Middle frontal gyrus (tissue), 1 donor: ENCODE measurements at regions not wholly inside any gene's neighbourhood (a gene's known extent, or its start where the extent isn't known, plus 50 kb on each side); places are given as distances from the start of the nearest gene placed in this dataset.

Experiments used
- DNase-seq: peaks from one replicate; pipeline ENCODE4 v3.0.0-alpha.2; 2015; ENCODE audit warnings: low spot score; ENCODE audit errors: extremely low spot score

DNA sequence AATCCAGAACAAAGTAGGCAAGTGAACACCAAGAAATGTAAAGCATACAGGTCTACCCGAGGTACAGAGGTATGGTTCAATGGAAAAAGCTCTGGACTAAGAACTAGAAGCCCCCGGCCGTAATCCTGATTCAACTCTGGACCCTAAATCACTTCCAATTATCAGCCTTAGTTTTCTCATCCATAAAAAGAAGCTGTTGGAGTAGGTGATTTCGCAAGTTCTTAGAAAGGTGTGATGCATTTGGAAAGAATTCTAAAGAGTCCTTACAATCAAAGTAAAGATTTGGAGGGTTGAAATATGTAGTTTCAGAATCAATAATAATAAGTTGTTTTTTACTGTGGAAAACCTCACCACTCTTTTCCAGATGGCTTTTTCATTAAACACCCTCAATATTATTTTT, 622.1 kb upstream of the ID2 start:
- DNase-seq = no peak

DNA sequence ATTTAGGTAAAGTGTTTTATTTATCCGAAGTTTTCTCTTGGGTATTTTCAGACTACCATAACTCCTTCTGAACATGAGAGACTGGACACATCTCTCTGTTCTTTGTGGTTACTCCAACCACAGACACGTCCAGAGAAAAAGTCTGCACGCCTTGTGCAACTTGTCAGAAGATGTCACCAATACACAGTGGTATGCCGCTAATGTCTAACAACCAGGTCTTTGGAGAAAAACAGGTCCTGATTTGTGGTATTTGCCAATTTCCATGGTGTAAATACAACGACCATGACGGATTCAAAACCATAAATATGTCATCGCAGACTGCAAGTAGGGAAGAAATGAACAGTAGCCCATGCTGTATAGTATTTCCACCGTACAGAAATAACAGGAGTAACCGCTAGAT, 620.6 kb upstream of the ID2 start:
- DNase-seq = no peak

DNA sequence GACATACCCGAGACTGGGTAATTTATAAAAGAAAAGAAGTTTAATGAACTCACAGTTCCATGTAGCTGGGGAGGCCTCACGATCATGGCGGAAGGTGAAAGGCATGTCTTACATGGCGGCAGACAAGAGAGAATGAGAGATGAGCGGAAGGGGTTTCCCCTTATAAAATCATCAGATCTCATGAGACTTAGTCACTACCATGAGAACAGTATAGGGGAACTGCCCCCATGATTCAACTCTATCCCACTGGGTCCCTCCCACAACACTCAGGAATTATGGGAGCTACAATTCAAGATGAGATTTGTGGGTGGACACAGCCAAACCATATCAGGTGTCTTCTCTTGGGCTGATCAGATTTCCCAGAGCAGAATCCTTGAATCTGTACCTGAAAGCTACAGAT, 617.3 kb upstream of the ID2 start:
- DNase-seq = no peak

DNA sequence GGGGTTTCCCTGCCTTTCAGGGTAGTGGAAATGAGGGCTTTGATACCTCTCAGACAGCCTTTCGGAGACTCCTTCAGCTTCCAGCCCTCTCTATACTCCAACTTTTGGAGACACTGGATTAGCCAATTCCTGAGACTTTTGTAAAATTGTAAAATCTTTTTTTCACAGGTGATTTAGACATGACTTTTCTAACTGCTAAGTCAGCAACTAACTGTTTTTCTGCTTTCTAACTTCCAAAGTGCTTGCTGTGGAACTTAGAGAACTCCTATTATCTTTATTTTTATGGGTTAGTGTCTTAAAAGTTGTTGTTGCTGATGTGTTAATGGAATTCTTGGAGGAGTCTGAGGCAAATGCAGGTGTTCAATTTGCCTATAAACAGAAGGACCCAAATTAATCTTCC, 616.7 kb upstream of the ID2 start:
- DNase-seq = no peak

DNA sequence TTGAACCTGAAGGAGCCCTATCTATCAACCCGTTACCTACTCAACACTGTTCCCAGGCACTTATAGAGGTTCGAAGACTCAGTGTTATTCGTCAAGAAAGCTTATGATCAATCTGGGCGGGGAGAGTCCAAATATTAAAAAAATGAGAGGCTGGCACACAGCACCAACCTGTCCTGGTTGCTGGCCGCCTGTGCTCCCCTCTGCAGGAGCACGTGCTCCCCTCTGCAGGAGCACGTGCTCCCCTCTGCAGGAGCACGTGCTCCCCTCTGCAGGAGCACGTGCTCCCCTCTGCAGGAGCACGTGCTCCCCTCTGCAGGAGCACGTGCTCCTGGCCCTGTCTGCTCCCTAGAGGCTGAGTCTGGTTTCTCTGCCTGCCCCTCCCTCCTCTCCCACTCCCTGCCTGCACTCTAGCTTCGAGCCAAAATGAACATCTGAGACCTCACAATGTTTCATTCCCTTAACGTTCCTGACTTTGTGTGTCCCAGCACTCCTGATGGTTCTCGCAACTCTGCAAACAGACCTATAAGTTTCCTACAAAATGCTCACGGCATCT, 614.0 kb upstream of the ID2 start:
- DNase-seq = no peak

DNA sequence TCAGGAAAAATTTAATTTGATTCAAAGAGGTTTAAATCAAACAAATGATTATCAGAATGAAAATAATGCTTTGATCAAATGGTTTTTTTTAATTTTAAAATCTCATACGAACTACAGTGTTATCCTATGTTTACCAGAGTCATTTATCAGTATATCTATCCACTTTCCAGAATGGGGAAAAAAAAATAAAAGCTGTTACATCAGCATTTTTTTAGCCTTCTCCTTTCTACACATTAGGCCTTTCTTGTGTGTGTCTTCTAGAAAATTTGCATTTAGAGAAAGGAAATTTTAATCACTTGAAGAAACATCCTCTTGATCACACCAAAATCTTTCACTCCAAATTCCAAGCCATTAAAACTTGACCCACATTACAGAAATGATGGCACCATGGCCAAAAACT, 608.9 kb upstream of the ID2 start:
- no peak for DNase-seq

DNA sequence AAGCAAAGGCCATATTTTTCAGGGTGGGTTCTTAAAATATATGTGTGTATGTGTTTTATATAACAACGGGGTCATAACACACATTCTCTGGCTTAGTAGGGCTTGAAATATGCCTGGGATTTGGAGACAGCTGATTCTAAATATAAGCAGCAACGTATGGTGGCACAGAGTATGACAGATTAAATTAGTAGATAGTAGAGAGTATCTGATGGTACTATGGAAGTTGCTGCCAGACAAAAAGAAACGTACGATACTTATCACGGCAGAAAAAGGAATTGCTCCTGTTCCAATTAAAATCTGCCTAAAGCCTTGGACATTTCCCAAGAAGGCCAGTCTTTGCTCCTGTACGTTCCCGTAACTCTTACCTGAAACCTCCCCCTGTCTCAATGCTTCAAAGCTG, 607.9 kb upstream of the ID2 start:
- DNase-seq = no peak

DNA sequence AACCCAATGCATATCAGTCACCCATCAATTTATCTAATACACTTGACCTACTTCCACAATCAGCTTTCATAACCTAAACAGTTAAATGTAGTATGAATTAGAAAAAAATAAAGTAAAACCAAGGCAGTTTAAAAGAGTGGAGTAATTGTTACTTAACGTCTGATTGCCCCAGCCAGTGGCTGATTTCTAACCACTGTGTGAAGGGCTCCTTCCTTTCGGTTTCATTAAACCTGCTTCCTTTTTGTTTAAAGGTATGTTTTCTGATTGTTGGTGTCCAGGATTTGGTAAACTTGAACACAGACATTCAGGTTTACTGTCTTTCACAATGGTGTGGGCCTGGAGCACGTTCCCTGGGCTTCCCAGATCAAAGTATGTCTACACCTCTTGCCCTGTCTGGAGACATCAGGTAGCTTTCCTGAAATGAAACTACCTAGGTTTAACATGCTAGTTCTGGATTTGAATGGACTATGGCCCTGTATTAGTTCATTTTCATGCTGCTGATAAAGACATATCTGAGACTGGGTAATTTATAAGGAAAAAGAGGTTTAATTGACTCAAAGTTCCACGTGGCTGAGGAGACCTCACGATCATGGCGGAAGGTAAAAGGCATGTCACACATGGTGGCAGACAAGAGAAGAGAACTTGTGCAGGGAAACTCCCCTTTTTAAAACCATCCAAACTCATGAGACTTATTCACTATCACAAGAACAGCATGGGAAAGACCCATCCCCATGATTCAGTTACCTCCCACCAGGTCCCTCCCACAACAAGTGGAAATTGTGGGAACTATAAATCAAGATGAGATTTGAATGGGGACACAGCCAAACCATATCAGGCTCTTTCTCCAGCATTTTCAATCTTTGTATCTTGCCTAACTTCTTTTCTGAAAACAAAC, 605.2 kb upstream of the ID2 start:
- no peak for DNase-seq

GRCh38 chr2:8078705-8079104, 603.2 kb upstream of the ID2 start:
- DNase-seq = no peak

DNA sequence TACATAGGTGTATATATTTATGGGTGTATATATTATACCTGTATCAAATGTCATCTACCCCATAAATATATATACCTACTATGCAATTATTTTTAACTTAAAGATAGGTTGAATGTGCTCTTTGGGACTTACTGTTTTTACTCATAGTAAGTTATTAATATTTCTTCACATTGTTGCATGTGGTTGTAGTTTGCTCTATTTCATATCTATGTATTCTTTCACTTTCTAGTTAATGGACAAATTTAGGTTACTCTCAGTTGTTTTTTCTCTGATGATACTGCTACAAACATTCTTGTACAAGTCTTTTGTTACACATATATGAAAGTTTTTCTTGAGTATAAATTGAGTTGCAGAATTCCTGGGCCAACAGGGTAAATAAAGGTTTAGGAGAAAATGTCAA, 601.8 kb upstream of the ID2 start:
- no peak for DNase-seq

- no peak for DNase-seq
Measured at GRCh38 chr2:8081130-8081529, 600.7 kb upstream of the ID2 start.

DNA sequence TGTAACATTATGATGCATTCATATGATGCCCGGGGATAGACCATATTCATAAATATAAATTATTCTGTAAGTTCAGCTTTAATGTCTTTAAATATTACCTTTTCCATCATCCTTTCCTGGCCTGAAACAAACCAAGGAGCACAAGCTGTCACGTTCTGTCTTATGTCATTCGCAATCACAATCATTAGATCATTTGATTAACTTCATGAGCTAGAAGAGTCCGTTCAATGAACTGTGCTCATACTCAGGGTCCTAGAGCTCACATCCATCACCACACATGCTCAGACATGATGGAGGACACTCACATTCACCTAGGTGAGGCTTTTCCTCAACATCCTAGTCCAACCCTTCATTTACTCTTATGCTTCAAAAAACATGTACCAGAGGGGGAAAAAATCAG, 599.0 kb upstream of the ID2 start:
- no peak for DNase-seq

GRCh38 chr2:8086357-8086756, 595.5 kb upstream of the ID2 start:
- no peak for DNase-seq

- DNase-seq = no peak
Measured at GRCh38 chr2:8086796-8087479, 594.9 kb upstream of the ID2 start.

DNA sequence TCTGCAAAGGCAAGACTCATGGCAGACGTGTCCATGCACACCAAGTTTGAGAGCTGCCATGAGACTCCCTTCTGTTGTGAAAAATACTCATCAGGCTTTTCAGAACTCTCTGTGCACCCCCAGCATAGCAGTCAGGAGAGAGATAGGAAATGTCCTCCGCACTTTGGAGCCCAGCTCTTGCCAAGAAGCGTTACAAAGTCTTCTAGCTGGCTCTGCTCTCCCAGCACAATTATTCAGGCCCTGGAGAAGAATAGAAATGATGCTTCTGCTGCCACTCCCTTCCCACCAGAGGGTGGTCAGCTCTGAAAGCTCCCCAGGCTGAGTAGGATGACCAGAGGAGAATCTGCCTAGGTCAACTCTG, 594.4 kb upstream of the ID2 start:
- DNase-seq = no peak

GRCh38 chr2:8088810-8089209, 593.0 kb upstream of the ID2 start:
- DNase-seq = no peak

GRCh38 chr2:8089596-8089995, 592.3 kb upstream of the ID2 start:
- no peak for DNase-seq

- no peak for DNase-seq
Measured at GRCh38 chr2:8090748-8091700, 590.8 kb upstream of the ID2 start.

GRCh38 chr2:8094526-8094925, 587.3 kb upstream of the ID2 start:
- DNase-seq = peak; percentile 8

- DNase-seq = no peak
Measured at GRCh38 chr2:8095978-8096377, 585.9 kb upstream of the ID2 start.

DNA sequence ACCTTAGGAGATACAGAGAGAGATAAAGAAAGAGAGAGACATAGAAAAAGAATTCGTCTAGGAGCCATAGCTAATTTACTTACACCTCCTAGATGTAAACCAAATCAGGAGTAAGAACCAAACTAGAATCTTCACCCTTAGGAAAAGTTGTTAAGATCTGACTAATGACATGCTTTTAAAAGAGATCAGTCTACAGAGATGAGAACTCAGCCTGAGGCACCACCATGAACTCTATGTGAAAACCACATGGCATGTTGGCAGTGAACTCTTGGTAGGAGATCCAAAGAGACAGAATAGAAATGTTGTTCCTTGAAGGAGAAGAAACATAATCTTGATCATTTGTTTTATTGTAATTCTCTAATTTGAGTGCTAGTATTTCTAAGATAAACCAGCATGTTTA, 585.4 kb upstream of the ID2 start:
- no peak for DNase-seq
